Testis (tissue), 2 donors: ENCODE measurements at regions not wholly inside any gene's neighbourhood (a gene's known extent, or its start where the extent isn't known, plus 50 kb on each side); places are given as distances from the start of the nearest gene placed in this dataset.

Experiments used
- DNase-seq: peaks from one replicate; pipeline ENCODE4 v3.0.0-alpha.2; 2019
- H3K27ac ChIP-seq, 2 donors: fragments of 200-600 bp; sonication (generic); one replicate each; pipeline ENCODE4 v1.5.1; 2019
- H3K27me3 ChIP-seq: fragments of 200-600 bp; sonication (generic); one replicate; pipeline ENCODE4 v1.5.1; 2019
- H3K36me3 ChIP-seq: fragments of 200-600 bp; sonication (generic); one replicate; pipeline ENCODE4 v1.5.1; 2017; ENCODE audit warnings: low read depth; ENCODE audit errors: missing control alignments
- H3K4me1 ChIP-seq: fragments of 200-600 bp; sonication (generic); one replicate; pipeline ENCODE4 v1.5.1; 2019
- H3K4me3 ChIP-seq, 2 donors: fragments of 200-600 bp; sonication (generic); one replicate each; pipeline ENCODE4 v1.5.1; 2017 to 2019
- H3K9me3 ChIP-seq: fragments of 200-600 bp; sonication (generic); one replicate; pipeline ENCODE4 v1.5.1; 2017
- CTCF ChIP-seq, 3 experiments: fragments of 450-650 bp in 2 of 3; fragments of 200-600 bp in 1 of 3; sonication (generic) in 1 of 3; IDR thresholded peaks; one replicate each; pipeline ENCODE4 v1.5.1; 2016 to 2019; ENCODE audit warnings: antibody characterized with exemption in 3 of 3, mild to moderate bottlenecking in 2 of 3, moderate library complexity in 1 of 3
- POLR2A ChIP-seq: fragments of 450-650 bp; IDR thresholded peaks from one replicate; pipeline ENCODE4 v1.6.1; 2017; ENCODE audit warnings: antibody characterized with exemption, mild to moderate bottlenecking, moderate library complexity
- WGBS, 2 donors: methylation state at CpG; one replicate each; pipeline ENCODE4 v1.1.5; 2018; 5-methylcytosine and 5-hydroxymethylcytosine counted together
- intact Hi-C: fragments of 100-400 bp; cut with DNase I; formaldehyde crosslinking; loops from one replicate; pipeline ENCODE4 v1.15.1; 2023; ENCODE audit warnings: low total_unique reads

- TF ChIP-seq POLR2A (no peak), CTCF (IDR thresholded peaks at IDR 0.05) (no peak)
- intact Hi-C loops = no loop called here
- no peak overlapping the region for H3K27ac ChIP-seq
- no peaks in the 10 kb centered on the region for H3K9me3 ChIP-seq
- H3K4me3 ChIP-seq = no peak overlapping the region
- 91 to 92% methylated on average over 1 of the region's 1 CpG for WGBS, 2 donors
- H3K27me3 ChIP-seq = no peaks in the 10 kb centered on the region
- H3K4me1 ChIP-seq = no peaks in the 10 kb centered on the region
- no peak for DNase-seq
- H3K36me3 ChIP-seq = no peaks in the 10 kb centered on the region
These were observed 214.9 kb downstream of the IPMK start for GRCh38 chr10:58052772-58053171.

DNA sequence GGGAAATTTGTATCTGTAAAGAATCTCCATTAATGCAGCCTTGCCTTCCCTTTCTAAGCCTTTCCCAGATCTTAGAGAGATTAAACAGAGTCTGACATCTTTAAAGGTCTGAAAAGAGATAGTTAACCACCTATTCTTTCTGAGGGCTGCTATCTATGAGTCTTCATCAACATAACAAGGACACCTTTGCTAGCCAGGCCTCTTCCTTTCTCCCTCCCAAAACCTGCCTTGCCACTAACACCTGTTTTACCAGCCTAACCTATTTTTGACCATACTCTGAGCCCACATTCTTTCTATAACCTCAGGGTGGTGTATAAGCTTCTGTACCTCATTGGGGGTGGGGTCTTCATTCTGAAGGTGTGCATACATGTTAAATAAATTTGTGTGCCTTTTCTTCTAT is 217.1 kb downstream of the IPMK start:
- Histone ChIP-seq H3K27ac (no peak overlapping the region), H3K36me3 (no peaks in the 10 kb centered on the region), H3K9me3 (no peaks in the 10 kb centered on the region), H3K27me3 (no peaks in the 10 kb centered on the region), H3K4me1 (no peaks in the 10 kb centered on the region), H3K4me3 (no peak overlapping the region)
- no peak for DNase-seq
- intact Hi-C loops = no loop called here
- TF ChIP-seq POLR2A (no peak), CTCF (IDR thresholded peaks at IDR 0.05) (no peak)

DNA sequence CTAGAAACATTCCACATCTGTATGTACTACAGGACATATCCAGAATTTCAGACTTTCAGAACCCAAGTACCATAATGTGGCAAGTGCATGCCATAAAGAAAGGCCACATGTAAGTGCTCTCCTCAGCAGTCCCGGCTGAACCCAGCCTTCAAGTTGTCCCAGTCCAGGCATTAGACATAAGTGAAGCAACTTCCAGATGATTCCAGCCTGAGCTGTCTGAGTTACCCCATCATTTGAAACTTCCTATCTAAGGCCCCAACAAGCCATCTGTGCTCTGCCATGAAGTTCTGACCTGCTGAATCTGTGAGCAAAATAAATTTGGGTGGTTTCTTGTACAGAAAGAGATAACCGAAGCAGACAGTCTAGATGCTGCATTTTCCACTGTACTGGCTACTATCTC is 218.8 kb downstream of the IPMK start:
- Histone ChIP-seq H3K36me3 (no peaks in the 10 kb centered on the region), H3K27ac (no peak overlapping the region), H3K27me3 (no peaks in the 10 kb centered on the region), H3K9me3 (no peaks in the 10 kb centered on the region), H3K4me1 (no peaks in the 10 kb centered on the region), H3K4me3 (no peak overlapping the region)
- DNase-seq = no peak
- 83 to 90% methylated on average over 2 of the region's 2 CpGs for WGBS, 2 donors
- TF ChIP-seq CTCF (IDR thresholded peaks at IDR 0.05) (no peak), POLR2A (no peak)
- intact Hi-C loops = no loop called here

DNA sequence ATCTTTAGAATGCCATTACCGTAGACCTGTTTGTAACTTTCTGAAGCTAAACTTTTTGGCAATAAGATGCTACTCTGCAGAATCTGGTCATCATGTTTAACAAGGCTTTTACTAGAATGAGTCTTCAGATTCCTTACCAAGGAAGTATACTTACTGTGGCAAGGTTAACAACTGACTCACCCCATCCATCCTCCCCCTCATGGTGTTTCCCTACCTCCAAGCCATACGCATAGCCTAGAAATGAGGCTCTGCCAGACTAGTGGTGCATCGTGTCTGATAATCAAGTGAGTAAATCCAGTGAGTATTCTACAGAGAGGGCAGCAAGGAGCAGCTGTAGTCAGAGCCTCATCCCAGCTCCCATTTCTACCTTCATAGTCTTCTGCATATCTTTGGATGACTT is 223.6 kb downstream of the IPMK start:
- TF ChIP-seq CTCF (IDR thresholded peaks at IDR 0.05) (no peak), POLR2A (no peak)
- no peaks in the 10 kb centered on the region for H3K36me3 ChIP-seq
- WGBS, 2 donors = 78 to 91% methylated on average over 3 of the region's 3 CpGs
- no peaks in the 10 kb centered on the region for H3K4me1 ChIP-seq
- H3K4me3 ChIP-seq = no peak overlapping the region
- intact Hi-C loops = no loop called here
- no peak overlapping the region for H3K27ac ChIP-seq
- no peaks in the 10 kb centered on the region for H3K9me3 ChIP-seq
- DNase-seq = no peak
- no peaks in the 10 kb centered on the region for H3K27me3 ChIP-seq

GRCh38 chr10:58041901-58042300 is 225.8 kb downstream of the IPMK start:
- Histone ChIP-seq H3K9me3 (no peaks in the 10 kb centered on the region), H3K27me3 (no peaks in the 10 kb centered on the region), H3K4me1 (no peaks in the 10 kb centered on the region), H3K27ac (no peak overlapping the region), H3K4me3 (no peak overlapping the region), H3K36me3 (no peaks in the 10 kb centered on the region)
- DNase-seq = no peak
- TF ChIP-seq CTCF (IDR thresholded peaks at IDR 0.05) = no peak
- intact Hi-C loops = no loop called here
